ENCODE measurements at regions not wholly inside any gene's neighbourhood (a gene's known extent, or its start where the extent isn't known, plus 50 kb on each side); places are given as distances from the start of the nearest gene placed in this dataset.

DNA sequence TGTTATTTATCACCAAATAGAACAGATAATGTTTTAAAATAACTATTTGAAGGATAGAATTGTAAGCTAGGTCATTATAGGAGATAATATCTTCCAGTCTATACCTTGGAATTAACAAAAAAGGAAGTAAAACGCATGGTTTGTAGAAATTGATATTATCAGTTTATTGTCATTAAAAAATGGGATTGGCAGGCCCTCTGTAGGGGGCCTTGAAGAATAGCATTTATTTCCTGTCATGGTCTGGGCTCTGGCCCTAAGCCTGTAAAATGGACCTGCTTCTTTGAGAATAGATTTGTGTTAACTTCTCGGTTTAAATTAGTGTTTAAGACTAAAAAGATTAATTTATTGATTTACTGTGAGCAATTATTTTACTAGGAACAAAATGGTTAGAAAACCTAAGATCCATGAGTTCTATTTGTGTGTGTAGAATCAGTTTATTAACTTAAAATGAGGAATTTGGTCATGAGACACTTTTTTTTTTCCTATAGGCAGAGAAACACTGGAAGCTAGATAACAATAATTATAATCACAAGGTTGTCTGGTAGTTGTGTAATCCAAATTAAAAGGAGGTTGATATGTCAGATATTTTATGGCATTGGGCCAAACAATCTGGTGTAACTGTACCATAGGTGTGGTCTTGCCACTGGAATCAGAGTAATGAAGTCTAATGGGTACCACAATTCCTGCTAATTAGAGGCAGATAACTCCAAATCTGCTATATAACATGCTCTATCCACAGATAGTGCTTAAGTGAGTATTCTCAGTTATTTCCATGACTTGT lies 197.4 kb upstream of the FOXP2 start:
- intact Hi-C loops (cut with DNase I): no loop called here
- Histone ChIP-seq H3K9me3 (no peaks in the 10 kb centered on the region), H3K27ac (no peak overlapping the region), H3K4me3 (no peak overlapping the region), H3K27me3 (no peaks in the 10 kb centered on the region), H3K36me3 (replicated peaks in 1 of 2; ENCODE audit: insufficient read depth in 1 of 2, low read depth in 2 of 2) (no peaks in the 10 kb centered on the region), H3K4me1 (no peaks in the 10 kb centered on the region)
- no peak for DNase-seq
- WGBS, 2 donors: 40 to 47% methylated on average over 2 of the region's 2 CpGs
- ATAC-seq: no peak
- TF ChIP-seq, protein P1, sequence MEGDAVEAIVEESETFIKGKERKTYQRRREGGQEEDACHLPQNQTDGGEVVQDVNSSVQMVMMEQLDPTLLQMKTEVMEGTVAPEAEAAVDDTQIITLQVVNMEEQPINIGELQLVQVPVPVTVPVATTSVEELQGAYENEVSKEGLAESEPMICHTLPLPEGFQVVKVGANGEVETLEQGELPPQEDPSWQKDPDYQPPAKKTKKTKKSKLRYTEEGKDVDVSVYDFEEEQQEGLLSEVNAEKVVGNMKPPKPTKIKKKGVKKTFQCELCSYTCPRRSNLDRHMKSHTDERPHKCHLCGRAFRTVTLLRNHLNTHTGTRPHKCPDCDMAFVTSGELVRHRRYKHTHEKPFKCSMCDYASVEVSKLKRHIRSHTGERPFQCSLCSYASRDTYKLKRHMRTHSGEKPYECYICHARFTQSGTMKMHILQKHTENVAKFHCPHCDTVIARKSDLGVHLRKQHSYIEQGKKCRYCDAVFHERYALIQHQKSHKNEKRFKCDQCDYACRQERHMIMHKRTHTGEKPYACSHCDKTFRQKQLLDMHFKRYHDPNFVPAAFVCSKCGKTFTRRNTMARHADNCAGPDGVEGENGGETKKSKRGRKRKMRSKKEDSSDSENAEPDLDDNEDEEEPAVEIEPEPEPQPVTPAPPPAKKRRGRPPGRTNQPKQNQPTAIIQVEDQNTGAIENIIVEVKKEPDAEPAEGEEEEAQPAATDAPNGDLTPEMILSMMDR (IDR thresholded peaks at IDR 0.05): peak in 2 of 7 experiments; percentile 12 to 24
- no peak for TF ChIP-seq POLR2A (IDR thresholded peaks at IDR 0.05)

- Histone ChIP-seq H3K4me3 (no peak overlapping the region), H3K27me3 (no peaks in the 10 kb centered on the region), H3K9me3 (no peaks in the 10 kb centered on the region), H3K36me3 (replicated peaks in 1 of 2; ENCODE audit: insufficient read depth in 1 of 2, low read depth in 2 of 2) (no peaks in the 10 kb centered on the region), H3K4me1 (no peaks in the 10 kb centered on the region), H3K27ac (no peak overlapping the region)
- no peak for ATAC-seq
- no peak for DNase-seq
- 77 to 78% methylated on average over 2 of the region's 2 CpGs for WGBS, 2 donors
- intact Hi-C loops (cut with DNase I): no loop called here
- TF ChIP-seq POLR2A (IDR thresholded peaks at IDR 0.05): no peak
- TF ChIP-seq, protein P1 (IDR thresholded peaks at IDR 0.05): no peak
These were observed 200.1 kb upstream of the FOXP2 start for GRCh38 chr7:114214466-114214865.

GRCh38 chr7:114212721-114213429 lies 201.7 kb upstream of the FOXP2 start:
- no peak overlapping the region for H3K4me3 ChIP-seq
- DNase-seq: no peak
- H3K27me3 ChIP-seq: no peaks in the 10 kb centered on the region
- no peak for TF ChIP-seq POLR2A (IDR thresholded peaks at IDR 0.05)
- TF ChIP-seq, protein P1 (IDR thresholded peaks at IDR 0.05): no peak
- H3K27ac ChIP-seq: no peak overlapping the region
- no peaks in the 10 kb centered on the region for H3K36me3 ChIP-seq (replicated peaks in 1 of 2; ENCODE audit: insufficient read depth in 1 of 2, low read depth in 2 of 2)
- WGBS, 2 donors: 63% methylated on average over 1 of the region's 1 CpG
- intact Hi-C loops (cut with DNase I): no loop called here
- no peak for ATAC-seq
- H3K9me3 ChIP-seq: no peaks in the 10 kb centered on the region
- H3K4me1 ChIP-seq: no peaks in the 10 kb centered on the region

GRCh38 chr7:114209968-114210367 lies 204.6 kb upstream of the FOXP2 start:
- ATAC-seq: no peak
- no peaks in the 10 kb centered on the region for H3K36me3 ChIP-seq (replicated peaks in 1 of 2; ENCODE audit: insufficient read depth in 1 of 2, low read depth in 2 of 2)
- intact Hi-C loops (cut with DNase I): no loop called here
- TF ChIP-seq, protein P1 (IDR thresholded peaks at IDR 0.05): no peak
- no peak for TF ChIP-seq POLR2A (IDR thresholded peaks at IDR 0.05)
- no peak overlapping the region for H3K27ac ChIP-seq
- no peaks in the 10 kb centered on the region for H3K27me3 ChIP-seq
- no peaks in the 10 kb centered on the region for H3K9me3 ChIP-seq
- no peak overlapping the region for H3K4me3 ChIP-seq
- H3K4me1 ChIP-seq: no peaks in the 10 kb centered on the region
- WGBS, 2 donors: 48 to 65% methylated on average over 1 of the region's 1 CpG
- DNase-seq: no peak
